ENCODE measurements at regions not wholly inside any gene's neighbourhood (a gene's known extent, or its start where the extent isn't known, plus 50 kb on each side); places are given as distances from the start of the nearest gene placed in this dataset.

DNA sequence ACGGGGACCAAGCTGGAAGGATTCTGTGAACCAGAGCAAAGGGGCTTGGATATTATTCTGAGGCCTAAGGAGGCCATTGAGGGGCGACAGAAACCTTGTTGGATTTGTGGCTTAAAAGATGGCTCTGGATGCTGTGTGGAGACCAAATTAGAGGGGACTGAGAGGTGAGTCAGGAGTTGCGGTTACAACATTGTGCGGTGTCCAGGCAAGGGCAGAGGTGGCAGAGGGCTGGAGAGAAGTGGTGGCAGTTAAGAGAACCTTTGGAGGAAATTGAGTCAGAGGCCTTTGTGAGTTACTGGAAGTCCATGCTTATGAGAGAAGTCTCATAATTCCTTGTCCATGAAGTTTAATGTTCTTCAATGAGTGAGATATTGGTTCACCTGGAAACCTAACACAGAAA is 143.2 kb downstream of the FAM43A start:
- in situ Hi-C loops (cut with HindIII; ENCODE audit: low pct_unique_long_range_greater_than_20kb, low sequenced_read_pairs) = no loop called here

DNA sequence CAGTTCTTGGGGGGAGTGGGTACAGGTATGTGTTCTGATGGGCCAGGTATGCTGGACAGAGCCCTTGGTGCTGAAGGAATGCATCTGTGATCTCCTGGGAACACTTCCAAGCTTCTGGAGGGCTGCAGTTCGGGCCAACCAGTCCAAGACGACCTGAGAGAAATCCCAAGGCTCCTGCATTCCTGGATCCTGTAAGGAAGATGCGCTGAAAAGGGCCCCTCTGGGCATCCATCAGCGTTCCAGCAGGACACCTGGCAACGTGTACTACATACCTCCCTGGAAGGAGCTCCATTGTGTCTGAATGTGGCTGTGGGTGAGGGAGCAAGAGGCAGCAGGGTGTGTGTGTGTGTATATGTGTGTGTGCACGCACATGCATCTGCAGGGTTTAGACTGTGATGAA is 144.7 kb downstream of the FAM43A start:
- no peak overlapping the region for H3K27ac ChIP-seq (ENCODE audit: low read length)
- DNase-seq (ENCODE audit: low read depth, low spot score) (no peak), ATAC-seq (no peak)
- intact Hi-C loops (cut with micrococcal nuclease; ENCODE audit: unreplicated experiment) = no loop called here
- H3K27me3 ChIP-seq (ENCODE audit: control insufficient read depth, insufficient read depth, low read length) = no peaks in the 10 kb centered on the region
- H3K4me1 ChIP-seq (ENCODE audit: control insufficient read depth, insufficient read depth, low read length) = no peaks in the 10 kb centered on the region
- in situ Hi-C loops (cut with HindIII; ENCODE audit: low pct_unique_long_range_greater_than_20kb, low sequenced_read_pairs) = no loop called here
- H3K4me3 ChIP-seq (ENCODE audit: low read depth in 2 of 2, low read length in 2 of 2) = no peak overlapping the region
- ChIA-PET POLR2A (no interaction called here), CTCF (no interaction called here)
- H3K36me3 ChIP-seq (ENCODE audit: control insufficient read depth, insufficient read depth, low read length) = no peaks in the 10 kb centered on the region
- H3K9me3 ChIP-seq (ENCODE audit: control insufficient read depth, insufficient read depth, low read depth, low read length) = no peaks in the 10 kb centered on the region
- no TSS peak for BruUV-seq (replicated peaks)
- no peak for TF ChIP-seq POLR2AphosphoS5 (IDR thresholded peaks at IDR 0.05; ENCODE audit: low read depth, low read length)
- TF ChIP-seq, protein P1, sequence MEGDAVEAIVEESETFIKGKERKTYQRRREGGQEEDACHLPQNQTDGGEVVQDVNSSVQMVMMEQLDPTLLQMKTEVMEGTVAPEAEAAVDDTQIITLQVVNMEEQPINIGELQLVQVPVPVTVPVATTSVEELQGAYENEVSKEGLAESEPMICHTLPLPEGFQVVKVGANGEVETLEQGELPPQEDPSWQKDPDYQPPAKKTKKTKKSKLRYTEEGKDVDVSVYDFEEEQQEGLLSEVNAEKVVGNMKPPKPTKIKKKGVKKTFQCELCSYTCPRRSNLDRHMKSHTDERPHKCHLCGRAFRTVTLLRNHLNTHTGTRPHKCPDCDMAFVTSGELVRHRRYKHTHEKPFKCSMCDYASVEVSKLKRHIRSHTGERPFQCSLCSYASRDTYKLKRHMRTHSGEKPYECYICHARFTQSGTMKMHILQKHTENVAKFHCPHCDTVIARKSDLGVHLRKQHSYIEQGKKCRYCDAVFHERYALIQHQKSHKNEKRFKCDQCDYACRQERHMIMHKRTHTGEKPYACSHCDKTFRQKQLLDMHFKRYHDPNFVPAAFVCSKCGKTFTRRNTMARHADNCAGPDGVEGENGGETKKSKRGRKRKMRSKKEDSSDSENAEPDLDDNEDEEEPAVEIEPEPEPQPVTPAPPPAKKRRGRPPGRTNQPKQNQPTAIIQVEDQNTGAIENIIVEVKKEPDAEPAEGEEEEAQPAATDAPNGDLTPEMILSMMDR (IDR thresholded peaks at IDR 0.05) = no peak
- TF ChIP-seq, protein P2, sequence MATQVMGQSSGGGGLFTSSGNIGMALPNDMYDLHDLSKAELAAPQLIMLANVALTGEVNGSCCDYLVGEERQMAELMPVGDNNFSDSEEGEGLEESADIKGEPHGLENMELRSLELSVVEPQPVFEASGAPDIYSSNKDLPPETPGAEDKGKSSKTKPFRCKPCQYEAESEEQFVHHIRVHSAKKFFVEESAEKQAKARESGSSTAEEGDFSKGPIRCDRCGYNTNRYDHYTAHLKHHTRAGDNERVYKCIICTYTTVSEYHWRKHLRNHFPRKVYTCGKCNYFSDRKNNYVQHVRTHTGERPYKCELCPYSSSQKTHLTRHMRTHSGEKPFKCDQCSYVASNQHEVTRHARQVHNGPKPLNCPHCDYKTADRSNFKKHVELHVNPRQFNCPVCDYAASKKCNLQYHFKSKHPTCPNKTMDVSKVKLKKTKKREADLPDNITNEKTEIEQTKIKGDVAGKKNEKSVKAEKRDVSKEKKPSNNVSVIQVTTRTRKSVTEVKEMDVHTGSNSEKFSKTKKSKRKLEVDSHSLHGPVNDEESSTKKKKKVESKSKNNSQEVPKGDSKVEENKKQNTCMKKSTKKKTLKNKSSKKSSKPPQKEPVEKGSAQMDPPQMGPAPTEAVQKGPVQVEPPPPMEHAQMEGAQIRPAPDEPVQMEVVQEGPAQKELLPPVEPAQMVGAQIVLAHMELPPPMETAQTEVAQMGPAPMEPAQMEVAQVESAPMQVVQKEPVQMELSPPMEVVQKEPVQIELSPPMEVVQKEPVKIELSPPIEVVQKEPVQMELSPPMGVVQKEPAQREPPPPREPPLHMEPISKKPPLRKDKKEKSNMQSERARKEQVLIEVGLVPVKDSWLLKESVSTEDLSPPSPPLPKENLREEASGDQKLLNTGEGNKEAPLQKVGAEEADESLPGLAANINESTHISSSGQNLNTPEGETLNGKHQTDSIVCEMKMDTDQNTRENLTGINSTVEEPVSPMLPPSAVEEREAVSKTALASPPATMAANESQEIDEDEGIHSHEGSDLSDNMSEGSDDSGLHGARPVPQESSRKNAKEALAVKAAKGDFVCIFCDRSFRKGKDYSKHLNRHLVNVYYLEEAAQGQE (IDR thresholded peaks at IDR 0.05; ENCODE audit: insufficient read depth in 1 of 2, low read depth in 2 of 2, low read length in 1 of 2) = no peak
- TF ChIP-seq TCF7L2 (IDR thresholded peaks at IDR 0.05; ENCODE audit: low read depth, low read length) = no peak
- TF ChIP-seq SIN3A (IDR thresholded peaks at IDR 0.05; ENCODE audit: borderline replicate concordance, insufficient read depth, low read depth, low read length) = no peak

More for the DNA sequence above, 143.2 kb downstream of the FAM43A start:
- Histone ChIP-seq H3K4me1 (ENCODE audit: control insufficient read depth, insufficient read depth, low read length) (no peaks in the 10 kb centered on the region), H3K9me3 (ENCODE audit: control insufficient read depth, insufficient read depth, low read depth, low read length) (no peaks in the 10 kb centered on the region), H3K4me3 (ENCODE audit: low read depth in 2 of 2, low read length in 2 of 2) (no peak overlapping the region), H3K27ac (ENCODE audit: low read length) (no peak overlapping the region), H3K27me3 (ENCODE audit: control insufficient read depth, insufficient read depth, low read length) (no peaks in the 10 kb centered on the region), H3K36me3 (ENCODE audit: control insufficient read depth, insufficient read depth, low read length) (no peaks in the 10 kb centered on the region)
- CTCF ChIA-PET = interaction anchor here (0.5 kb wide), 1 partner anchor 44 kb away, joined by 5 read pairs; no protein-coding TSS in a partner anchor
- intact Hi-C loops (cut with micrococcal nuclease; ENCODE audit: unreplicated experiment) = no loop called here
- POLR2A ChIA-PET = no interaction called here
- BruUV-seq (replicated peaks) = no TSS peak
- TF ChIP-seq SIN3A (IDR thresholded peaks at IDR 0.05; ENCODE audit: borderline replicate concordance, insufficient read depth, low read depth, low read length) = no peak
- TF ChIP-seq, protein P1 (IDR thresholded peaks at IDR 0.05) = no peak
- TF ChIP-seq, protein P2 (IDR thresholded peaks at IDR 0.05; ENCODE audit: insufficient read depth in 1 of 2, low read depth in 2 of 2, low read length in 1 of 2) = no peak
- no peak for TF ChIP-seq POLR2AphosphoS5 (IDR thresholded peaks at IDR 0.05; ENCODE audit: low read depth, low read length)
- TF ChIP-seq TCF7L2 (IDR thresholded peaks at IDR 0.05; ENCODE audit: low read depth, low read length) = no peak
- ATAC-seq = no peak
- DNase-seq (ENCODE audit: low read depth, low spot score) = no peak

All from Panc1 (cell line).